ENCODE measurements at regions not wholly inside any gene's neighbourhood (a gene's known extent, or its start where the extent isn't known, plus 50 kb on each side); places are given as distances from the start of the nearest gene placed in this dataset.
A peak's percentile ranks its signal among the peaks of the same experiment; 100 is the strongest.

DNA sequence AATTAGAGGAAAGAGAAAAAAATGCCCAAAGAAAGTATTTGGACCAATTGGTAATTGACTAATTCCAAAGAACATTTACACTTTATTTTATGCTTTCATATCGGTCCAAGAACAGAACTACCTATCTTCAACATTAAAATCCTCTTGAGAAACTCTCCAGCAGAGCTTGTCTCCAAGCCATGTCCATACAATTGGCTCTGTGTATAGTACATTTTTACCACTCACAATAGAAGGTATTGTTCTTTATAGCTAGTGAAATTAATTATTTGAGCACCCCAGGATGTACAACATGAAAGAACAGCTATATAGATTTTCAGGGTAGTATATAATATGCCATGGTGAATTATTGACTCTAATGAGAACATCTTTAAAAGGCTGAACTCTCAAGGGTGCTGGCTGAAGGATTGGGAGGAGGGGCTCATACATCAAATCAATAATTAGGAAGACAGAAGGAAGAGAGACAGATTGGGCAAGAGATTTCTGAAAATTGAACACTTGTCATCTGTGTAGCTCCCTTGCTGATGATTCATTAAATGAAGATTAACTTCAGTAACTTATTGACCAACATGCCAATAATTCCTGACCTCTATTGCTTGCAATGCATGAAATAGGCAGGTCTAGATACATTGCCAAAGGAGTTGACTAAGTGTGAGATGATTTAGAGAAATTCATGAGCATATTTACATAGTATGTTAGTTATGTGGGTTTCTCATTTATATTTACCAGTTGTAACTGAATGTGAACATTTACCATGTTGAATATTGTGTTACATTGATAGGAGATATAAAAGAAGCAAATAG, 249.7 kb downstream of the MTERF1 start:
- POLR2A ChIA-PET: no interaction called here

DNA sequence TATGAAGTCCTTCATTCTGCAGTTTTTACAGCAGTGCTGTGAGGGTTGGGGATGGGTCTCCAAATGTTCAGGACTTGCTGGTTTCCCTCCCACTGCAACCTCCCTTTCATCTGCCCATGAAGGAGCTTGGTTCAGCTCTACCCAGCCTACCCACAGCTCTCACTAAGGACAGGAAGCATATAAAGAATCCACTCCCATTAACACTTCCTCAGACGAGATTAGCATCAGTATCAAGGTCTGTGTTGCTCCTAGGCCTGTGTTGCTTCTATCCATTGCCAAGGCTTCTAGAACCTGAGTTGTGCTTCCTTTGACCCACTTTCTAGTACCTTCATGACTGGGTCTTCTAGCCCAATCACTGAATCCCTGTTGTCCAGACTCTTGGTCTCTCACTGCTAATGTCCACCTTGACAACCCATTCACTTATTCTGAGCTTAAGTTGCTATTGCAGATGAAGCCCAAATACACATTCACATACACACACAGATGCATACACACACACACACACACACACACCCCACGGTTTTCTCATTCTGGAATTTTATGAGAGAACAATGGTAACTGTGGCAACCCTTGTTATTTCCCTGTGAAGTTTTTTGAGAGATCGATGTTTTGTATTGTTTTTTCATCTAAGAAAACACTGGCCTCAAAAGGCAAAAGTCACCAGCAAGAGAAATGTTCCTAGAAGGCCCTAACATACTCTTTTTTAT, 248.1 kb downstream of the MTERF1 start:
- POLR2A ChIA-PET: no interaction called here
- DNase-seq (ENCODE audit: extremely low spot score): no peak
- TF ChIP-seq, protein P1, sequence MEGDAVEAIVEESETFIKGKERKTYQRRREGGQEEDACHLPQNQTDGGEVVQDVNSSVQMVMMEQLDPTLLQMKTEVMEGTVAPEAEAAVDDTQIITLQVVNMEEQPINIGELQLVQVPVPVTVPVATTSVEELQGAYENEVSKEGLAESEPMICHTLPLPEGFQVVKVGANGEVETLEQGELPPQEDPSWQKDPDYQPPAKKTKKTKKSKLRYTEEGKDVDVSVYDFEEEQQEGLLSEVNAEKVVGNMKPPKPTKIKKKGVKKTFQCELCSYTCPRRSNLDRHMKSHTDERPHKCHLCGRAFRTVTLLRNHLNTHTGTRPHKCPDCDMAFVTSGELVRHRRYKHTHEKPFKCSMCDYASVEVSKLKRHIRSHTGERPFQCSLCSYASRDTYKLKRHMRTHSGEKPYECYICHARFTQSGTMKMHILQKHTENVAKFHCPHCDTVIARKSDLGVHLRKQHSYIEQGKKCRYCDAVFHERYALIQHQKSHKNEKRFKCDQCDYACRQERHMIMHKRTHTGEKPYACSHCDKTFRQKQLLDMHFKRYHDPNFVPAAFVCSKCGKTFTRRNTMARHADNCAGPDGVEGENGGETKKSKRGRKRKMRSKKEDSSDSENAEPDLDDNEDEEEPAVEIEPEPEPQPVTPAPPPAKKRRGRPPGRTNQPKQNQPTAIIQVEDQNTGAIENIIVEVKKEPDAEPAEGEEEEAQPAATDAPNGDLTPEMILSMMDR (IDR thresholded peaks at IDR 0.05; ENCODE audit: control extremely low read depth, extremely low read depth, low read depth, missing control alignments): no peak
- CTCF ChIA-PET: interaction anchor here (1.5 kb wide), 1 partner anchor 19 kb away, joined by 3 read pairs; no protein-coding TSS in a partner anchor

More for the DNA sequence above, 249.7 kb downstream of the MTERF1 start:
- no peak for DNase-seq (ENCODE audit: extremely low spot score)
- CTCF ChIA-PET: interaction anchor here (1.3 kb wide), 1 partner anchor 28 kb away, joined by 3 read pairs; no protein-coding TSS in a partner anchor
- TF ChIP-seq, protein P1 (IDR thresholded peaks at IDR 0.05; ENCODE audit: control extremely low read depth, extremely low read depth, low read depth, missing control alignments): no peak

DNA sequence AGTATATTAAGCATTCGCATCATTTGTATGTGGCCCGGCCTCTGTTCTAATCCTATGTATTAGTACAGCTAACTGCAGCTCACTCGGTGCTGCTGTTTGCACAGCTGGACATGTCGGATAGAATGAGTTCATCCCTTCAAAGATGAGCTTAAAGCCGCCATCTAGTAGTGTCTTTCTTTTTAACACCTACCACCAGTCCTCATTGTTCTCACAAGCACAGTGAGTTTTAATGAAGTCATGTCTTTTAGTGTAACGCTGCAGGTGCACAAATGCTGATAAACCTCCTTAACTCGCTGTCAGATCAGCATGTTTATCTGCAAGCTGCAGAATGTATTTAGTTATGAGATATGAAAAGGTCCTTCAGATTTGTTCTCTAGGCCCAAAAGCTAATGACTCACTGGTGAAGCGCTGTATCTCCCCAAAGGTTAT, 247.5 kb downstream of the MTERF1 start:
- TF ChIP-seq, protein P1 (IDR thresholded peaks at IDR 0.05; ENCODE audit: control extremely low read depth, extremely low read depth, low read depth, missing control alignments): no peak
- CTCF ChIA-PET: interaction anchor here (1.4 to 1.5 kb wide), 2 partner anchors 19 to 21 kb away, joined by 3 read pairs; no protein-coding TSS in a partner anchor

DNA sequence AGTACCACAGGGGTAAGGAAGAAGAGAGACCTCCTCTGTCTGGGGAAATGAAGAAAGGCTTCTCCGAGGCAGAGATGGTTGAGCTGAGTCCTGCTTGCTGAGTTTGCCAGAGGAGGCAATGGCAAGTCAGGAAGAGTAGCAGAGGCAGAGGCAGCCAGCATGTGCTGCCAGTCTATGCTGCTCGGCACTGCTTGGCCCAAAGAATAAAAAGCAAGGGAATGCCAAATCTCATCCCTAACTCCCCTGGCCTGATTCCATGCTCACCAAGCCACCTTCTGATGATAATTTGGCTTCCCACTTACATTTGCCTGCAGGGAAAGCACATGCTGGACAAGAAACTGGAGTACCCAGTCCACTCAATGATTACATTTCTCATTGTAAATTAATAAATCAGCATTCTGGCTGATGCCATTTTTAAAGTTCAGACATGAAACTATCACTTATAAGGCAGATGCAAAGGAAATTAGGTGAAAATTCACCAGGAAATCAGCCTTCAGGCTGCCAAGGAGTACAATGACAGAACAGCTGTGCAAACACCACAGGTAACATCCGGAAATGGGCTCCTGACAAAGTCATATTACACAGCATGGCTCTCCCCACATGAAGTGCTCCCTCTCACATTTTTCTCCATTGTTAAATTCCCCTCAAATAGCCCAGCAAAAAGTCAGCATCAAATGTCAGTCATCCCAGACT, 245.9 kb downstream of the MTERF1 start:
- DNase-seq (ENCODE audit: extremely low spot score): no peak
- ChIA-PET CTCF (no interaction called here), POLR2A (no interaction called here)
- TF ChIP-seq, protein P1 (IDR thresholded peaks at IDR 0.05; ENCODE audit: control extremely low read depth, extremely low read depth, low read depth, missing control alignments): no peak

More for the DNA sequence above, 247.5 kb downstream of the MTERF1 start:
- POLR2A ChIA-PET: no interaction called here
- no peak for DNase-seq (ENCODE audit: extremely low spot score)

DNA sequence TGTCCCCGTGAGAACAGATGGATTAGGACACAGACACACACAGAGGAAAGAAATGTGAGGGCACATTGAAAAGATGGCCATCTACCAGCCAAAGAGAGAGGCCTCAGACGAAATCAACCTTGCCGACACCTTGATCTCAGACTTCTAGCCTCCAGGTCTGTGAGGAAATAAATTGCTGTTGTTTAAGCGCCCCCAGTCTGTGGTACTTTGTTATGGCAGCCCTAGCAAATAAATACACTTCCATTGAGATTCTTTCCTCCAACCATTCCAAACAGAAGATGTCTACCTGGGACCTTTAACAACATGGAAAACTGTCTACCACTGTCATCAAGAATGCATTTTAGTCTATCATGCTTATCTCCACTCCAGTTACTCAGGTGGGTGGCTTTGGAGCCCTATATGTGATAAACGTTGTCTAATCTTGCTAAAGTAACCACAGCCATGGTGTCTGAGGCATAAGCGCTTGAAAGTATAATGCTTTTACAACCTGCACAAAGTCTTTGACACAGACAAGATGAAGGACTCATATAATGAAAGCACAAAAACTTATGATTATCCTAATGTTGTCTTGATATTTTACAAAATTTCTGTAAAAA, 244.3 kb downstream of the MTERF1 start:
- POLR2A ChIA-PET: no interaction called here
- TF ChIP-seq, protein P1 (IDR thresholded peaks at IDR 0.05; ENCODE audit: control extremely low read depth, extremely low read depth, low read depth, missing control alignments): peak; percentile 61
- CTCF ChIA-PET: interaction anchor here (1.2 kb wide), 1 partner anchor 546 kb away, joined by 5 read pairs; no protein-coding TSS in a partner anchor
- no peak for DNase-seq (ENCODE audit: extremely low spot score)

DNA sequence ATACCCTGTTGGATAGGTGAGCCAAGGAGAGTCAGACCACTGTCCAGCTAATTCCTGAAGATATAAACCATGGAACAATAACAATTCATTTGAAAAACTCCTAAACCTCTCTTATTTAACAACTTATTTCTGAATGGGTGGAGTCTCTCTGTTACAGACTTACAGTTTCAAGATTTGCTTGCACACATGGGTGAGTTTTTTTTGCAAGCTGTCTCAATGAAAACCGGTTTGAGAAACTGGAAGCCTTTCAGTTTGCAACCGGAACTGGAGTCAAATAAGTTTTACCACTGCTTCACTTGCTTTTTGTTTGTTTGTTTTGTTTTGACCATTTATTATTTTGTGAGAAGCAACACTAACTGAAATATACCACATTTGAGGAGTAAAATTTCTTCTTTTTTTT, 243.8 kb downstream of the MTERF1 start:
- DNase-seq (ENCODE audit: extremely low spot score): no peak
- ChIA-PET CTCF (interaction anchor here (1.2 kb wide), 1 partner anchor 547 kb away, joined by 5 read pairs; no protein-coding TSS in a partner anchor), POLR2A (no interaction called here)
- TF ChIP-seq, protein P1 (IDR thresholded peaks at IDR 0.05; ENCODE audit: control extremely low read depth, extremely low read depth, low read depth, missing control alignments): no peak

Data from GM10248 (cell line).